Panc1 (cell line): ENCODE measurements at regions not wholly inside any gene's neighbourhood (a gene's known extent, or its start where the extent isn't known, plus 50 kb on each side); places are given as distances from the start of the nearest gene placed in this dataset.

Experiments used
- ATAC-seq: fragments of 200-7000 bp; cut with Tn5 transposase; 2 replicates; pipeline ENCODE4 v1.9.1; 2020; ENCODE audit warnings: mild to moderate bottlenecking, moderate library complexity
- BruUV-seq: library from RNA; stranded (reverse); fragments of 400-500 nt; replicated peaks from 2 replicates; lab custom pipeline; 2021; lab: Mats Ljungman, UMichigan
- CTCF ChIA-PET: fragments of 300-600 bp; sonication (Branson Sonifier 250); formaldehyde crosslinking; loops from one replicate; lab custom pipeline; 2022; ENCODE audit warnings: antibody characterized with exemption; lab: Charles Lee
- POLR2A ChIA-PET: fragments of 300-600 bp; sonication (Branson Sonifier 250); formaldehyde crosslinking; loops from one replicate; lab custom pipeline; 2022; ENCODE audit warnings: antibody characterized with exemption; lab: Charles Lee
- DNase-seq: peaks from one replicate; pipeline ENCODE4 v3.0.0-alpha.2; 2010; ENCODE audit warnings: low read depth, low spot score
- H3K27ac ChIP-seq: 2 replicates; pipeline ENCODE4 v1.5.1; 2011; ENCODE audit warnings: mild to moderate bottlenecking, low read length, inconsistent platforms
- H3K27me3 ChIP-seq: fragments of 200-500 bp; sonication (Bioruptor generic); 2 replicates; pipeline ENCODE4 v1.6.0; 2014; ENCODE audit warnings: low read length, inconsistent platforms; ENCODE audit not compliant: control insufficient read depth, insufficient read depth
- H3K36me3 ChIP-seq: fragments of 200-500 bp; sonication (Bioruptor generic); 2 replicates; pipeline ENCODE4 v1.5.1; 2014; ENCODE audit warnings: inconsistent platforms, mild to moderate bottlenecking, low read length, moderate library complexity; ENCODE audit not compliant: control insufficient read depth, insufficient read depth
- H3K4me1 ChIP-seq: 2 replicates; pipeline ENCODE4 v1.5.1; 2011; ENCODE audit warnings: inconsistent platforms, mild to moderate bottlenecking, low read length, moderate library complexity; ENCODE audit not compliant: control insufficient read depth, insufficient read depth
- H3K4me3 ChIP-seq, 2 experiments: 2 replicates each; pipeline ENCODE4 v1.5.1; 2011 to 2012; ENCODE audit warnings: low read depth in 2 of 2, low read length in 2 of 2, mild to moderate bottlenecking in 2 of 2, inconsistent platforms in 1 of 2, moderate library complexity in 1 of 2
- H3K9me3 ChIP-seq: fragments of 200-500 bp; sonication (Bioruptor generic); 2 replicates; pipeline ENCODE4 v1.5.1; 2014; ENCODE audit warnings: low read depth, mild to moderate bottlenecking, inconsistent platforms, low read length, moderate library complexity; ENCODE audit not compliant: control insufficient read depth, insufficient read depth
- POLR2AphosphoS5 ChIP-seq: IDR thresholded peaks from 2 replicates; pipeline ENCODE4 v1.6.1; 2012; ENCODE audit warnings: mild to moderate bottlenecking, low read depth, low read length, moderate library complexity
- SIN3A ChIP-seq: IDR thresholded peaks from 2 replicates; pipeline ENCODE4 v1.6.1; 2012; ENCODE audit warnings: low read depth, mild to moderate bottlenecking, low read length, moderate library complexity, borderline replicate concordance; ENCODE audit not compliant: insufficient read depth
- TCF7L2 ChIP-seq: IDR thresholded peaks from 2 replicates; pipeline ENCODE4 v1.6.1; 2011; ENCODE audit warnings: mild to moderate bottlenecking, low read depth, low read length, inconsistent platforms
- in situ Hi-C: cut with HindIII; loops from 2 replicates; pipeline ENCODE4 v1.10.0; 2016; ENCODE audit warnings: low sequenced_read_pairs, low pct_unique_long_range_greater_than_20kb
- intact Hi-C: fragments of 100-400 bp; cut with micrococcal nuclease; formaldehyde crosslinking; loops from one replicate; pipeline ENCODE4 v1.10.0; 2022; ENCODE audit not compliant: unreplicated experiment
- TF ChIP-seq, protein P1 (sequence below): fragments of 450-650 bp; IDR thresholded peaks from 2 replicates; pipeline ENCODE4 v1.5.1; 2017; ENCODE audit warnings: mild to moderate bottlenecking
- TF ChIP-seq, protein P2 (sequence below), 2 experiments: IDR thresholded peaks; 2 replicates each; pipeline ENCODE4 v1.6.1; 2011 to 2012; ENCODE audit warnings: low read depth in 2 of 2, control low read depth in 1 of 2, low read length in 1 of 2, mild to moderate bottlenecking in 1 of 2, moderate library complexity in 1 of 2; ENCODE audit not compliant: insufficient read depth in 1 of 2

DNA sequence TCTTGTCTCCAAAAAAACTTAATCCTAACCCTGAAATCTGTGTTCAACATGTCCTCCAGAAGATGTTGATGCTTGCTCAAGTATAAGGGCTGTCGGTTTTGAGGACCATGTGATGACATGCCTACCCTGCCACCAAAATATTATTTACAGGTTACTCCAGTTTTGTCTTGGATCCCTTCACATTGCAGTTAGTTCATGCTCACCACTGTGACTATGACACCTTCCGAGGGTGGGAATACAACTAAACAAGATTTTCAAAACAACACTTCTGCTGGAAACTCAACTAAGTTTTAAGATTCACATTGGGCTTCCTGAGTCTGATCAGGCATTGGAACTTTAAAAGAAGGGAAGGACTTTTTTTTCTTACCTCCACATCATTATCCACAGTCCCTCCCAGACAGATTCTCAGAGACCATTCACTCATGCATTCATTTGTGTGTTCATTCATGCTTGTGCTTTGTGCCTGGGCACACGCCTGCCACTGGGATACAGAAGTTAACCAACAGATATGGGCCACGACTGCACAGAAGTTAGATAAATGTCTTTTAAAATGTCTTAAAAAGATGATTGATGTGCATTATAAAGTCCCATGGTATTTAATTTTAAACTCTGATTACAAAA, 118.7 kb upstream of the GJE1 start:
- ChIA-PET CTCF (no interaction called here), POLR2A (interaction anchor here (0.6 kb wide), 1 partner anchor 10 kb away, joined by 3 read pairs; no protein-coding TSS in a partner anchor)
- Histone ChIP-seq H3K4me3 (peak overlapping the region; percentile 18 to 53; a peak in 3 of 4 replicates), H3K27me3 (no peaks in the 10 kb centered on the region), H3K36me3 (no peaks in the 10 kb centered on the region), H3K9me3 (peaks cover 10% of the 10 kb centered on the region; the same call in 1 of the 2 replicates), H3K27ac (peak overlapping the region; percentile 90), H3K4me1 (peaks cover 41% of the 10 kb centered on the region)
- ATAC-seq (peak; percentile 60), DNase-seq (no peak)
- in situ Hi-C loops (no loop called here), intact Hi-C loops (no loop called here)
- TF ChIP-seq, protein P1, sequence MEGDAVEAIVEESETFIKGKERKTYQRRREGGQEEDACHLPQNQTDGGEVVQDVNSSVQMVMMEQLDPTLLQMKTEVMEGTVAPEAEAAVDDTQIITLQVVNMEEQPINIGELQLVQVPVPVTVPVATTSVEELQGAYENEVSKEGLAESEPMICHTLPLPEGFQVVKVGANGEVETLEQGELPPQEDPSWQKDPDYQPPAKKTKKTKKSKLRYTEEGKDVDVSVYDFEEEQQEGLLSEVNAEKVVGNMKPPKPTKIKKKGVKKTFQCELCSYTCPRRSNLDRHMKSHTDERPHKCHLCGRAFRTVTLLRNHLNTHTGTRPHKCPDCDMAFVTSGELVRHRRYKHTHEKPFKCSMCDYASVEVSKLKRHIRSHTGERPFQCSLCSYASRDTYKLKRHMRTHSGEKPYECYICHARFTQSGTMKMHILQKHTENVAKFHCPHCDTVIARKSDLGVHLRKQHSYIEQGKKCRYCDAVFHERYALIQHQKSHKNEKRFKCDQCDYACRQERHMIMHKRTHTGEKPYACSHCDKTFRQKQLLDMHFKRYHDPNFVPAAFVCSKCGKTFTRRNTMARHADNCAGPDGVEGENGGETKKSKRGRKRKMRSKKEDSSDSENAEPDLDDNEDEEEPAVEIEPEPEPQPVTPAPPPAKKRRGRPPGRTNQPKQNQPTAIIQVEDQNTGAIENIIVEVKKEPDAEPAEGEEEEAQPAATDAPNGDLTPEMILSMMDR = no peak
- TF ChIP-seq, protein P2, sequence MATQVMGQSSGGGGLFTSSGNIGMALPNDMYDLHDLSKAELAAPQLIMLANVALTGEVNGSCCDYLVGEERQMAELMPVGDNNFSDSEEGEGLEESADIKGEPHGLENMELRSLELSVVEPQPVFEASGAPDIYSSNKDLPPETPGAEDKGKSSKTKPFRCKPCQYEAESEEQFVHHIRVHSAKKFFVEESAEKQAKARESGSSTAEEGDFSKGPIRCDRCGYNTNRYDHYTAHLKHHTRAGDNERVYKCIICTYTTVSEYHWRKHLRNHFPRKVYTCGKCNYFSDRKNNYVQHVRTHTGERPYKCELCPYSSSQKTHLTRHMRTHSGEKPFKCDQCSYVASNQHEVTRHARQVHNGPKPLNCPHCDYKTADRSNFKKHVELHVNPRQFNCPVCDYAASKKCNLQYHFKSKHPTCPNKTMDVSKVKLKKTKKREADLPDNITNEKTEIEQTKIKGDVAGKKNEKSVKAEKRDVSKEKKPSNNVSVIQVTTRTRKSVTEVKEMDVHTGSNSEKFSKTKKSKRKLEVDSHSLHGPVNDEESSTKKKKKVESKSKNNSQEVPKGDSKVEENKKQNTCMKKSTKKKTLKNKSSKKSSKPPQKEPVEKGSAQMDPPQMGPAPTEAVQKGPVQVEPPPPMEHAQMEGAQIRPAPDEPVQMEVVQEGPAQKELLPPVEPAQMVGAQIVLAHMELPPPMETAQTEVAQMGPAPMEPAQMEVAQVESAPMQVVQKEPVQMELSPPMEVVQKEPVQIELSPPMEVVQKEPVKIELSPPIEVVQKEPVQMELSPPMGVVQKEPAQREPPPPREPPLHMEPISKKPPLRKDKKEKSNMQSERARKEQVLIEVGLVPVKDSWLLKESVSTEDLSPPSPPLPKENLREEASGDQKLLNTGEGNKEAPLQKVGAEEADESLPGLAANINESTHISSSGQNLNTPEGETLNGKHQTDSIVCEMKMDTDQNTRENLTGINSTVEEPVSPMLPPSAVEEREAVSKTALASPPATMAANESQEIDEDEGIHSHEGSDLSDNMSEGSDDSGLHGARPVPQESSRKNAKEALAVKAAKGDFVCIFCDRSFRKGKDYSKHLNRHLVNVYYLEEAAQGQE (IDR thresholded peaks at IDR 0.05; ENCODE audit: insufficient read depth in 1 of 2, low read depth in 2 of 2, low read length in 1 of 2) = no peak
- TF ChIP-seq TCF7L2 = no peak
- no peak for TF ChIP-seq POLR2AphosphoS5
- TF ChIP-seq SIN3A = no peak
- BruUV-seq = no TSS peak

DNA sequence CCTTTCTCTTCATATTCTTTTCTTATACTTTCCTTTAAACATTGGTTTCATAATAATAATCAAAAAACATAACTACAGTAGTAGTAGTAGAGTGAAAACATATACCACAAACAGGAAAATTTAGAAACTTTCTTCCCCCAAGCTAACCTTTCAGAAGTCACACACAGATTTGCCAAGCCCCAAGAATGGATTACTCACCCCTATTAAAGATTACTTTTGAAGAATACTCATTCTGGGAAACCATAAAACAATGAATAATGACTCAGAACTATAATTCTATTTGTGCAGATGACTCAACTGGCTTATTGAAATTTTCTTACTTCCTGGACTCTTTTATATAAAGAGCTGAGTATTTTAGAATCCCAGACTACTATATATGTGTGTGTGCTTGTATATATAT, 119.4 kb upstream of the GJE1 start:
- in situ Hi-C loops (no loop called here), intact Hi-C loops (no loop called here)
- ATAC-seq = peak; percentile 69
- TF ChIP-seq, protein P1 = no peak
- TF ChIP-seq, protein P2 (IDR thresholded peaks at IDR 0.05; ENCODE audit: insufficient read depth in 1 of 2, low read depth in 2 of 2, low read length in 1 of 2) = no peak
- TF ChIP-seq TCF7L2 = peak; percentile 35; the same call in 1 of the 2 replicates
- TF ChIP-seq SIN3A = no peak
- 0 out of 2 replicates have a peak, but pooled peaks have one; percentile 31 for TF ChIP-seq POLR2AphosphoS5
- CTCF ChIA-PET = interaction anchor here (0.7 kb wide), 1 partner anchor 145 kb away, joined by 3 read pairs; no protein-coding TSS in a partner anchor
- peaks cover 41% of the 10 kb centered on the region for H3K4me1 ChIP-seq
- BruUV-seq = no TSS peak
- peak overlapping the region; percentile 35; the same call in 1 of the 2 replicates for H3K27ac ChIP-seq
- no peaks in the 10 kb centered on the region for H3K27me3 ChIP-seq
- peaks cover 17% of the 10 kb centered on the region for H3K9me3 ChIP-seq
- no peaks in the 10 kb centered on the region for H3K36me3 ChIP-seq
- POLR2A ChIA-PET = interaction anchor here (0.6 kb wide), 3 partner anchors 11 to 1257 kb away, joined by 3 read pairs; no protein-coding TSS in a partner anchor
- no peak for DNase-seq
- H3K4me3 ChIP-seq = no peak overlapping the region
